Fibroblast of skin of left quadriceps (primary cell): ENCODE measurements at regions not wholly inside any gene's neighbourhood (a gene's known extent, or its start where the extent isn't known, plus 50 kb on each side); places are given as distances from the start of the nearest gene placed in this dataset.
"Not testable (repeated sequence)": the region's sequence is repeated elsewhere in the genome, so short reads cannot be mapped to it uniquely, and the experiment has no call there.

Source experiments
- DNase-seq, 2 experiments: peaks; one replicate each; pipeline ENCODE4 v3.0.0-alpha.2; 2013; ENCODE audit warnings: low read depth in 2 of 2

- no peak for DNase-seq
Measured at GRCh38 chr4:100906973-100907372, 389.2 kb upstream of the EMCN start.

GRCh38 chr4:100900945-100901344 is 383.1 kb upstream of the EMCN start:
- not testable (repeated sequence) for DNase-seq

GRCh38 chr4:100900134-100900533 is 382.3 kb upstream of the EMCN start:
- DNase-seq: no peak

- DNase-seq: no peak
Measured at GRCh38 chr4:100898844-100899243, 381.0 kb upstream of the EMCN start.

- DNase-seq: no peak
Measured at GRCh38 chr4:100895556-100896197, 377.9 kb upstream of the EMCN start.

- no peak for DNase-seq
Measured at GRCh38 chr4:100894339-100894870, 376.6 kb upstream of the EMCN start.

- DNase-seq: no peak
Measured at GRCh38 chr4:100891808-100892207, 374.0 kb upstream of the EMCN start.

GRCh38 chr4:100889898-100890297 is 372.1 kb upstream of the EMCN start:
- no peak for DNase-seq

GRCh38 chr4:100889401-100889800 is 371.6 kb upstream of the EMCN start:
- DNase-seq: no peak

GRCh38 chr4:100882661-100883060 is 364.8 kb upstream of the EMCN start:
- no peak for DNase-seq

GRCh38 chr4:100881283-100881682 is 363.5 kb upstream of the EMCN start:
- DNase-seq: no peak

GRCh38 chr4:100880011-100880410 is 362.2 kb upstream of the EMCN start:
- DNase-seq: no peak

GRCh38 chr4:100879471-100879870 is 361.6 kb upstream of the EMCN start:
- DNase-seq: no peak

GRCh38 chr4:100876546-100876945 is 358.7 kb upstream of the EMCN start:
- no peak for DNase-seq

GRCh38 chr4:100875296-100876068 is 357.7 kb upstream of the EMCN start:
- no peak for DNase-seq

- DNase-seq: no peak
Measured at GRCh38 chr4:100872811-100873210, 355.0 kb upstream of the EMCN start.

- no peak for DNase-seq
Measured at GRCh38 chr4:100870940-100871772, 353.3 kb upstream of the EMCN start.

- no peak for DNase-seq
Measured at GRCh38 chr4:100869276-100869675, 351.5 kb upstream of the EMCN start.

GRCh38 chr4:100868281-100868680 is 350.5 kb upstream of the EMCN start:
- DNase-seq: not testable (repeated sequence)

- DNase-seq: no peak
Measured at GRCh38 chr4:100852326-100852725, 334.5 kb upstream of the EMCN start.

- DNase-seq: no peak
Measured at GRCh38 chr4:100849319-100849718, 331.5 kb upstream of the EMCN start.

- no peak for DNase-seq
Measured at GRCh38 chr4:100848841-100849240, 331.0 kb upstream of the EMCN start.
